ENCODE measurements at regions not wholly inside any gene's neighbourhood (a gene's known extent, or its start where the extent isn't known, plus 50 kb on each side); places are given as distances from the start of the nearest gene placed in this dataset.

DNA sequence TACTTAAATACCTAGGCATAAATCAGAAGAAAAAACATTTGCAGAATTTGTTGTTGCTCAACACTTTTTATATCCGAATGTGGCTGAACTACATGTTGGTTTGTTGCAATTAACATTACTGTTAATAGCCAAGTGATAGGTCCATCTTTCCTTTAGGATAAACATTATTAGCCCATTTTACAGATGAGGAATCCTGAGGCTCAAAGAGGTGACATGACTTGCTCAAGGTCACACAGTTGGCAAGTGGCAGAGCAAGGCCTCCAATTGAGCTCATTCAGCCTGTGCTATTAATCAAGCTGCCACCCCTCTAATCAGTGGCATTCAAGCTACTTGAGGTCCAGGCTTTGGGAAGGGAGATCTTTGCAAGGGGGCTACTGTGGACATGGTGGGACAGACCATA is 125.8 kb upstream of the ATP2B2 start:
- ChIA-PET CTCF (no interaction called here), POLR2A (no interaction called here)
- Histone ChIP-seq H3K4me2 (no peak overlapping the region), H3K4me1 (no peaks in the 10 kb centered on the region), H3K9me3 (no peaks in the 10 kb centered on the region), H3K4me3 (no peak overlapping the region), H3K27ac (no peak overlapping the region)
- ATAC-seq (no peak), DNase-seq (ENCODE audit: low read depth in 1 of 2, low spot score in 1 of 2) (no peak), FAIRE-seq (no peak)
- TF ChIP-seq RCOR1 (IDR thresholded peaks at IDR 0.05; ENCODE audit: low read depth, low read length) (no peak), TFCP2L1 (CRISPR knock-in tag; IDR thresholded peaks at IDR 0.05) (no peak), EHF (CRISPR knock-in tag; IDR thresholded peaks at IDR 0.05) (no peak)
- TF ChIP-seq, protein P1, sequence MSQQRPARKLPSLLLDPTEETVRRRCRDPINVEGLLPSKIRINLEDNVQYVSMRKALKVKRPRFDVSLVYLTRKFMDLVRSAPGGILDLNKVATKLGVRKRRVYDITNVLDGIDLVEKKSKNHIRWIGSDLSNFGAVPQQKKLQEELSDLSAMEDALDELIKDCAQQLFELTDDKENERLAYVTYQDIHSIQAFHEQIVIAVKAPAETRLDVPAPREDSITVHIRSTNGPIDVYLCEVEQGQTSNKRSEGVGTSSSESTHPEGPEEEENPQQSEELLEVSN (IDR thresholded peaks at IDR 0.05; ENCODE audit: borderline replicate concordance, low read depth), result no peak
- 19% methylated on average over 1 of the region's 1 CpG for WGBS (ENCODE audit: missing lambda C conversion rate)

DNA sequence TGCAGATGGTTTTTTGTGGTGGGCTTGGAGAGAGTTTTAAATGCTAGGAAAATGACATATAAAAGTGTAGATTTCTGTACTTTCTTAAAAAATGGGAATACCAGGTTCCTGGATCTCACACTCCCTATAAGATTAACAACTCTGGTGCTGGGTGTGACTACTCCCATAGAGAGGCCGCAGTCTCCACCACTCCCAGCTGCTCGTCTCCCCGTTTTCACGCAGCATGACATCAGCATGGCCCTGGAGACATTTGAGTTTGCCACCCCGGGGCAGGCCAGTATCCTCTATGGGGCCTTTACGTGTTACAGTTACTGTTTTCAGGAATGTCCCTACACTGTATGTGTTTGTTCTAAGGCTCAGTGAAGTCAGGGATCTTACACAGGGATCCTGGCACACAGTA is 126.7 kb upstream of the ATP2B2 start:
- Histone ChIP-seq H3K4me3 (no peak overlapping the region), H3K4me1 (no peaks in the 10 kb centered on the region), H3K9me3 (no peaks in the 10 kb centered on the region), H3K4me2 (no peak overlapping the region), H3K27ac (no peak overlapping the region)
- TF ChIP-seq TP53 (CRISPR knock-in tag; IDR thresholded peaks at IDR 0.05), result no peak
- no peak for TF ChIP-seq RARB (CRISPR knock-in tag; IDR thresholded peaks at IDR 0.05)
- no peak for TF ChIP-seq PHF8 (IDR thresholded peaks at IDR 0.05; ENCODE audit: borderline replicate concordance, low read depth)
- TF ChIP-seq RFX5 (IDR thresholded peaks at IDR 0.05), result no peak
- TF ChIP-seq FOSB (CRISPR knock-in tag; IDR thresholded peaks at IDR 0.05), result no peak
- no peak for TF ChIP-seq SREBF2 (IDR thresholded peaks at IDR 0.05)
- FAIRE-seq (no peak), DNase-seq (ENCODE audit: low read depth in 1 of 2, low spot score in 1 of 2) (no peak), ATAC-seq (no peak)
- ChIA-PET CTCF (no interaction called here), POLR2A (no interaction called here)
- 52% methylated on average over 6 of the region's 6 CpGs for WGBS (ENCODE audit: missing lambda C conversion rate)

DNA sequence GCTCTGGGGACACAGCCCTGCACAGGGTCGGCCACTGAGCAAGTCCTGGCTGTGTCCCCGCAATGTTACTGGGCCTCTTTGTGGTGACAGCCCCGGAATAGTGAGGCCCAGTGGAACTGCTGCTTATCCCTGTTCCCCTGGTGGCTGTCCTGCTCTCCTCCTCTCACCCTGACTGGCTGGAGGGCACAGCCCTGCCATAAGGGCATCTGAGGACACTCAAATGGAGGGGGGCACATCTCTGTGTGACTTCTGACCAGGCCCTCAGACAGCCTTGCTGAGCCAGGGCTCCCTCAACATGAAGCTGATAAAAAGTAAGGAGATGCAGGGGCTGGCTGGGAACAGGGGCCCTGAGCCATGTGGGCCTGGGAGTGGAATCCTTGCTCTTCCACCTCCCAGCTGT is 127.4 kb upstream of the ATP2B2 start:
- TF ChIP-seq CHD2 (IDR thresholded peaks at IDR 0.05; ENCODE audit: low read length, partially characterized antibody) (no peak), PHF8 (IDR thresholded peaks at IDR 0.05; ENCODE audit: borderline replicate concordance, low read depth) (no peak), RFX5 (IDR thresholded peaks at IDR 0.05) (no peak), HDAC2 (IDR thresholded peaks at IDR 0.05) (no peak), GATA3 (IDR thresholded peaks at IDR 0.05; ENCODE audit: borderline replicate concordance) (no peak), MAFK (IDR thresholded peaks at IDR 0.05; ENCODE audit: partially characterized antibody) (no peak), MYC (IDR thresholded peaks at IDR 0.05; ENCODE audit: borderline replicate concordance, low read length) (no peak), ESRRA (IDR thresholded peaks at IDR 0.05; ENCODE audit: borderline replicate concordance, low read length) (no peak), BHLHE40 (IDR thresholded peaks at IDR 0.05; ENCODE audit: low read depth, low read length) (no peak), ZSCAN20 (CRISPR knock-in tag; IDR thresholded peaks at IDR 0.05) (no peak)
- TF ChIP-seq, protein P2, sequence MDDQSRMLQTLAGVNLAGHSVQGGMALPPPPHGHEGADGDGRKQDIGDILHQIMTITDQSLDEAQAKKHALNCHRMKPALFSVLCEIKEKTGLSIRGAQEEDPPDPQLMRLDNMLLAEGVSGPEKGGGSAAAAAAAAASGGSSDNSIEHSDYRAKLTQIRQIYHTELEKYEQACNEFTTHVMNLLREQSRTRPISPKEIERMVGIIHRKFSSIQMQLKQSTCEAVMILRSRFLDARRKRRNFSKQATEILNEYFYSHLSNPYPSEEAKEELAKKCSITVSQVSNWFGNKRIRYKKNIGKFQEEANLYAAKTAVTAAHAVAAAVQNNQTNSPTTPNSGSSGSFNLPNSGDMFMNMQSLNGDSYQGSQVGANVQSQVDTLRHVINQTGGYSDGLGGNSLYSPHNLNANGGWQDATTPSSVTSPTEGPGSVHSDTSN (IDR thresholded peaks at IDR 0.05), result no peak
- TF ChIP-seq, protein P3, sequence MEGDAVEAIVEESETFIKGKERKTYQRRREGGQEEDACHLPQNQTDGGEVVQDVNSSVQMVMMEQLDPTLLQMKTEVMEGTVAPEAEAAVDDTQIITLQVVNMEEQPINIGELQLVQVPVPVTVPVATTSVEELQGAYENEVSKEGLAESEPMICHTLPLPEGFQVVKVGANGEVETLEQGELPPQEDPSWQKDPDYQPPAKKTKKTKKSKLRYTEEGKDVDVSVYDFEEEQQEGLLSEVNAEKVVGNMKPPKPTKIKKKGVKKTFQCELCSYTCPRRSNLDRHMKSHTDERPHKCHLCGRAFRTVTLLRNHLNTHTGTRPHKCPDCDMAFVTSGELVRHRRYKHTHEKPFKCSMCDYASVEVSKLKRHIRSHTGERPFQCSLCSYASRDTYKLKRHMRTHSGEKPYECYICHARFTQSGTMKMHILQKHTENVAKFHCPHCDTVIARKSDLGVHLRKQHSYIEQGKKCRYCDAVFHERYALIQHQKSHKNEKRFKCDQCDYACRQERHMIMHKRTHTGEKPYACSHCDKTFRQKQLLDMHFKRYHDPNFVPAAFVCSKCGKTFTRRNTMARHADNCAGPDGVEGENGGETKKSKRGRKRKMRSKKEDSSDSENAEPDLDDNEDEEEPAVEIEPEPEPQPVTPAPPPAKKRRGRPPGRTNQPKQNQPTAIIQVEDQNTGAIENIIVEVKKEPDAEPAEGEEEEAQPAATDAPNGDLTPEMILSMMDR (IDR thresholded peaks at IDR 0.05), result no peak
- TF ChIP-seq, protein P4, sequence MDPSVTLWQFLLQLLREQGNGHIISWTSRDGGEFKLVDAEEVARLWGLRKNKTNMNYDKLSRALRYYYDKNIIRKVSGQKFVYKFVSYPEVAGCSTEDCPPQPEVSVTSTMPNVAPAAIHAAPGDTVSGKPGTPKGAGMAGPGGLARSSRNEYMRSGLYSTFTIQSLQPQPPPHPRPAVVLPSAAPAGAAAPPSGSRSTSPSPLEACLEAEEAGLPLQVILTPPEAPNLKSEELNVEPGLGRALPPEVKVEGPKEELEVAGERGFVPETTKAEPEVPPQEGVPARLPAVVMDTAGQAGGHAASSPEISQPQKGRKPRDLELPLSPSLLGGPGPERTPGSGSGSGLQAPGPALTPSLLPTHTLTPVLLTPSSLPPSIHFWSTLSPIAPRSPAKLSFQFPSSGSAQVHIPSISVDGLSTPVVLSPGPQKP (IDR thresholded peaks at IDR 0.05; ENCODE audit: low read depth, low read length), result no peak
- TF ChIP-seq, protein P5, sequence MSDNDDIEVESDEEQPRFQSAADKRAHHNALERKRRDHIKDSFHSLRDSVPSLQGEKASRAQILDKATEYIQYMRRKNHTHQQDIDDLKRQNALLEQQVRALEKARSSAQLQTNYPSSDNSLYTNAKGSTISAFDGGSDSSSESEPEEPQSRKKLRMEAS (IDR thresholded peaks at IDR 0.05), result no peak
- no peak overlapping the region for H3K4me2 ChIP-seq
- ATAC-seq, result no peak
- H3K27ac ChIP-seq, result no peak overlapping the region
- H3K4me1 ChIP-seq, result no peaks in the 10 kb centered on the region
- no peak for FAIRE-seq
- DNase-seq (ENCODE audit: low read depth in 1 of 2, low spot score in 1 of 2), result no peak
- POLR2A ChIA-PET, result no interaction called here
- CTCF ChIA-PET, result no interaction called here
- no peak overlapping the region for H3K4me3 ChIP-seq
- 25% methylated on average over 2 of the region's 3 CpGs for WGBS (ENCODE audit: missing lambda C conversion rate)
- peaks cover 3% of the 10 kb centered on the region; the same call in 2 of the 3 replicates for H3K9me3 ChIP-seq
